H9 (cell line): ENCODE measurements at regions not wholly inside any gene's neighbourhood (a gene's known extent, or its start where the extent isn't known, plus 50 kb on each side); places are given as distances from the start of the nearest gene placed in this dataset.

Experiments
- DNase-seq: peaks from one replicate; pipeline ENCODE4 v3.0.0-alpha.2; 2017
- H2AFZ ChIP-seq: one replicate; pipeline ENCODE4 v1.6.1; 2013; ENCODE audit warnings: mild to moderate bottlenecking, low read length, control low read depth, moderate library complexity
- H2AK5ac ChIP-seq: 2 replicates; pipeline ENCODE4 v1.6.1; 2013; ENCODE audit warnings: low read length, control low read depth, mixed read lengths; ENCODE audit not compliant: insufficient read length
- H2BK120ac ChIP-seq: one replicate; pipeline ENCODE4 v1.6.1; 2013; ENCODE audit warnings: low read depth, mild to moderate bottlenecking, low read length, control low read depth, inconsistent platforms; ENCODE audit not compliant: poor library complexity, severe bottlenecking
- H2BK12ac ChIP-seq: 2 replicates; pipeline ENCODE4 v1.6.1; 2013; ENCODE audit warnings: low read length, control low read depth, mixed read lengths, low read depth; ENCODE audit not compliant: insufficient read length
- H2BK15ac ChIP-seq: 2 replicates; pipeline ENCODE4 v1.6.1; 2013; ENCODE audit warnings: low read depth, low read length, control low read depth
- H2BK20ac ChIP-seq: one replicate; pipeline ENCODE4 v1.6.1; 2013; ENCODE audit warnings: low read depth, mild to moderate bottlenecking, low read length, control low read depth, inconsistent platforms; ENCODE audit not compliant: poor library complexity, severe bottlenecking
- H2BK5ac ChIP-seq: 2 replicates; pipeline ENCODE4 v1.6.1; 2013; ENCODE audit warnings: low read length, control low read depth, mixed read lengths; ENCODE audit not compliant: insufficient read length
- H3K14ac ChIP-seq: 2 replicates; pipeline ENCODE4 v1.6.1; 2013; ENCODE audit warnings: low read length, control low read depth; ENCODE audit not compliant: insufficient read depth
- H3K18ac ChIP-seq: 2 replicates; pipeline ENCODE4 v1.6.1; 2013; ENCODE audit warnings: low read depth, mild to moderate bottlenecking, mixed read lengths, low read length, control low read depth; ENCODE audit not compliant: insufficient read length
- H3K23ac ChIP-seq: 2 replicates; pipeline ENCODE4 v1.6.1; 2013; ENCODE audit warnings: low read length, control low read depth, mixed read lengths, low read depth; ENCODE audit not compliant: insufficient read length
- H3K23me2 ChIP-seq: 2 replicates; pipeline ENCODE4 v1.6.1; 2013; ENCODE audit warnings: low read depth, mild to moderate bottlenecking, mixed read lengths, low read length, control low read depth; ENCODE audit not compliant: insufficient read length, poor library complexity, severe bottlenecking
- H3K27ac ChIP-seq: 2 replicates; pipeline ENCODE4 v1.5.1; 2013; ENCODE audit warnings: low read length, control low read depth, mixed read lengths, low read depth; ENCODE audit not compliant: insufficient read length
- H3K27me3 ChIP-seq: 2 replicates; pipeline ENCODE4 v1.6.1; 2013; ENCODE audit warnings: low read length, control low read depth, inconsistent platforms; ENCODE audit not compliant: insufficient read depth
- H3K4ac ChIP-seq: 2 replicates; pipeline ENCODE4 v1.6.1; 2013; ENCODE audit warnings: low read depth, mild to moderate bottlenecking, control low read depth, inconsistent platforms, low read length, moderate library complexity
- H3K4me1 ChIP-seq: 2 replicates; pipeline ENCODE4 v1.6.1; 2013; ENCODE audit warnings: low read length, control low read depth, inconsistent platforms; ENCODE audit not compliant: insufficient read depth
- H3K4me2 ChIP-seq: 2 replicates; pipeline ENCODE4 v1.6.1; 2013; ENCODE audit warnings: low read length, control low read depth, mixed read lengths; ENCODE audit not compliant: insufficient read length, insufficient read depth
- H3K56ac ChIP-seq: 2 replicates; pipeline ENCODE4 v1.6.1; 2013; ENCODE audit warnings: low read depth, mild to moderate bottlenecking, mixed read lengths, low read length, control low read depth; ENCODE audit not compliant: insufficient read length
- H3K79me1 ChIP-seq: 2 replicates; pipeline ENCODE4 v1.6.1; 2013; ENCODE audit warnings: low read depth, mild to moderate bottlenecking, moderate library complexity, low read length, control low read depth, inconsistent platforms; ENCODE audit not compliant: insufficient read depth, poor library complexity, severe bottlenecking
- H3K79me2 ChIP-seq: 2 replicates; pipeline ENCODE4 v1.6.1; 2013; ENCODE audit warnings: low read length, control low read depth, inconsistent platforms; ENCODE audit not compliant: insufficient read depth
- H3K9ac ChIP-seq: 2 replicates; pipeline ENCODE4 v1.6.1; 2013; ENCODE audit warnings: low read length, control low read depth, mixed read lengths; ENCODE audit not compliant: insufficient read length; ENCODE audit errors: extremely low read depth
- H3K9me3 ChIP-seq: one replicate; pipeline ENCODE4 v1.6.1; 2013; ENCODE audit warnings: low read depth, low read length, inconsistent platforms; ENCODE audit not compliant: control insufficient read depth
- H3T11ph ChIP-seq: one replicate; pipeline ENCODE4 v1.6.1; 2013; ENCODE audit warnings: mild to moderate bottlenecking, low read length, control low read depth, inconsistent platforms
- H4K20me1 ChIP-seq: one replicate; pipeline ENCODE4 v1.6.1; 2013; ENCODE audit not compliant: control insufficient read depth, insufficient read length, insufficient read depth
- H4K5ac ChIP-seq: 2 replicates; pipeline ENCODE4 v1.6.1; 2013; ENCODE audit warnings: low read depth, mild to moderate bottlenecking, mixed read lengths, low read length, control low read depth; ENCODE audit not compliant: insufficient read length
- H4K8ac ChIP-seq: replicated peaks from 2 replicates; pipeline ENCODE4 v1.6.1; 2013; ENCODE audit warnings: low read length, control low read depth, mixed read lengths, low read depth; ENCODE audit not compliant: insufficient read length
- H4K91ac ChIP-seq: 2 replicates; pipeline ENCODE4 v1.6.1; 2013; ENCODE audit warnings: low read depth, mild to moderate bottlenecking, moderate library complexity, mixed read lengths, low read length, control low read depth; ENCODE audit not compliant: insufficient read length
- H3K27ac Mint-ChIP-seq, 3 experiments: 2 replicates in 2 of 3; 3 replicates in 1 of 3; pipeline ENCODE4 v1.8.0; 2020 to 2021; ENCODE audit warnings: mixed read lengths in 3 of 3, mild to moderate bottlenecking in 1 of 3, moderate library complexity in 1 of 3
- H3K27me3 Mint-ChIP-seq: 2 replicates; pipeline ENCODE4 v1.8.0; 2021; ENCODE audit warnings: low read depth, mild to moderate bottlenecking, moderate library complexity, mixed read lengths
- H3K36me3 Mint-ChIP-seq, 3 experiments: 2 replicates in 2 of 3; 3 replicates in 1 of 3; pipeline ENCODE4 v1.8.0; 2020 to 2021; ENCODE audit warnings: low read depth in 3 of 3, mixed read lengths in 3 of 3; ENCODE audit not compliant: insufficient read depth in 1 of 3
- H3K4me1 Mint-ChIP-seq, 2 experiments: 2 replicates each; pipeline ENCODE4 v1.8.0; 2020; ENCODE audit warnings: mixed read lengths in 2 of 2
- H3K4me3 Mint-ChIP-seq, 2 experiments: 2 replicates in 1 of 2; 3 replicates in 1 of 2; pipeline ENCODE4 v1.8.0; 2020 to 2021; ENCODE audit warnings: mild to moderate bottlenecking in 2 of 2, mixed read lengths in 2 of 2, moderate library complexity in 1 of 2
- H3K9me3 Mint-ChIP-seq, 2 experiments: 2 replicates in 1 of 2; 3 replicates in 1 of 2; pipeline ENCODE4 v1.8.0; 2020; ENCODE audit warnings: mild to moderate bottlenecking in 2 of 2, mixed read lengths in 2 of 2, moderate library complexity in 1 of 2
- CTCF ChIP-seq: fragments of 200-600 bp; sonication (generic); conservative IDR thresholded peaks from 3 replicates; pipeline ENCODE4 v1.8.0; 2021; ENCODE audit warnings: antibody characterized with exemption, mild to moderate bottlenecking
- WGBS: extraction: QIAGEN DNeasy Blood & Tissue Kit; methylation state at CpG from one replicate; pipeline ENCODE4 v1.1.7; 2013; ENCODE audit warnings: missing lambda C conversion rate, low lambda C conversion rate, mixed read lengths; ENCODE audit not compliant: insufficient read length; ENCODE audit errors: extremely low coverage; 5-methylcytosine and 5-hydroxymethylcytosine counted together

GRCh38 chr16:55059146-55059545, 128.5 kb downstream of the IRX5 start:
- H3K79me1 ChIP-seq: no peaks in the 10 kb centered on the region
- H3K9ac ChIP-seq: no peak overlapping the region
- H3K56ac ChIP-seq: no peak overlapping the region
- H4K20me1 ChIP-seq: no peaks in the 10 kb centered on the region
- no peak overlapping the region for H3K27ac ChIP-seq
- Mint-ChIP-seq H3K9me3 (peaks cover 4 to 6% of the 10 kb centered on the region in 2 experiments; a peak in 2 of 5 replicates), H3K27me3 (peaks cover 78% of the 10 kb centered on the region), H3K4me1 (peaks cover 8 to 12% of the 10 kb centered on the region in 2 experiments), H3K36me3 (peaks cover 0 to 5% (median 0%) of the 10 kb centered on the region in 3 experiments; a peak in 1 of 7 replicates), H3K4me3 (no peak overlapping the region; a peak in 1 of 5 replicates), H3K27ac (no peak overlapping the region)
- no peak for TF ChIP-seq CTCF
- no peak overlapping the region for H3T11ph ChIP-seq
- H3K18ac ChIP-seq: no peak overlapping the region
- no peaks in the 10 kb centered on the region; the same call in 1 of the 2 replicates for H3K4me1 ChIP-seq
- no peak overlapping the region for H2BK5ac ChIP-seq
- H3K23me2 ChIP-seq: peaks cover 7% of the 10 kb centered on the region
- H2BK20ac ChIP-seq: no peak overlapping the region
- H3K79me2 ChIP-seq: no peaks in the 10 kb centered on the region
- H3K27me3 ChIP-seq: peaks cover 15% of the 10 kb centered on the region; the same call in 1 of the 2 replicates
- H4K91ac ChIP-seq: no peak overlapping the region
- no peak overlapping the region for H4K5ac ChIP-seq
- H3K23ac ChIP-seq: no peak overlapping the region
- H3K4ac ChIP-seq: no peak overlapping the region
- no peak overlapping the region for H2AFZ ChIP-seq
- no peak overlapping the region for H3K4me2 ChIP-seq
- H2BK120ac ChIP-seq: no peak overlapping the region
- H2AK5ac ChIP-seq: no peak overlapping the region
- DNase-seq: no peak
- H3K9me3 ChIP-seq: no peaks in the 10 kb centered on the region
- H2BK15ac ChIP-seq: no peak overlapping the region
- WGBS: no CpG with 5 or more reads among the region's 2 CpGs
- H2BK12ac ChIP-seq: no peak overlapping the region
- no peak overlapping the region for H4K8ac ChIP-seq
- H3K14ac ChIP-seq: no peak overlapping the region
